ENCODE measurements at regions not wholly inside any gene's neighbourhood (a gene's known extent, or its start where the extent isn't known, plus 50 kb on each side); places are given as distances from the start of the nearest gene placed in this dataset.

GRCh38 chrX:36684053-36684452 is 324.1 kb upstream of the FAM47C start:
- no peak for TF ChIP-seq CTCF (IDR thresholded peaks at IDR 0.05; ENCODE audit: poor library complexity, severe bottlenecking)
- no peak for TF ChIP-seq REST (IDR thresholded peaks at IDR 0.05; ENCODE audit: borderline replicate concordance)
- TF ChIP-seq EZH2 (IDR thresholded peaks at IDR 0.05; ENCODE audit: borderline replicate concordance, insufficient read depth, low read length, poor library complexity, severe bottlenecking), result no peak
- TF ChIP-seq POLR2AphosphoS5 (IDR thresholded peaks at IDR 0.05), result no peak
